ENCODE measurements at regions not wholly inside any gene's neighbourhood (a gene's known extent, or its start where the extent isn't known, plus 50 kb on each side); places are given as distances from the start of the nearest gene placed in this dataset.
A peak's percentile ranks its signal among the peaks of the same experiment; 100 is the strongest.
"Not testable (repeated sequence)": the region's sequence is repeated elsewhere in the genome, so short reads cannot be mapped to it uniquely, and the experiment has no call there.

- DNase-seq (no peak), ATAC-seq (no peak)
- no peaks in the 10 kb centered on the region for H3K4me1 ChIP-seq (ENCODE audit: control insufficient read depth, insufficient read depth, low read length)
- H3K27me3 ChIP-seq (ENCODE audit: control insufficient read depth, insufficient read depth), result no peaks in the 10 kb centered on the region
- intact Hi-C loops (cut with DNase I), result no loop called here
- no peak overlapping the region for H3K27ac ChIP-seq (ENCODE audit: low read length)
- 49% methylated on average over 3 of the region's 3 CpGs for WGBS
- H3K9me3 ChIP-seq (ENCODE audit: control insufficient read depth, low read length), result no peaks in the 10 kb centered on the region
- H3K4me3 ChIP-seq (ENCODE audit: low read length), result no peak overlapping the region
Measured at GRCh38 chr2:137886083-137886831, 78.0 kb upstream of the HNMT start.

- DNase-seq, result peak in 2 of 3 donors; percentile 20 to 55
Measured at GRCh38 chr2:137888845-137889244, 75.4 kb upstream of the HNMT start.

DNA sequence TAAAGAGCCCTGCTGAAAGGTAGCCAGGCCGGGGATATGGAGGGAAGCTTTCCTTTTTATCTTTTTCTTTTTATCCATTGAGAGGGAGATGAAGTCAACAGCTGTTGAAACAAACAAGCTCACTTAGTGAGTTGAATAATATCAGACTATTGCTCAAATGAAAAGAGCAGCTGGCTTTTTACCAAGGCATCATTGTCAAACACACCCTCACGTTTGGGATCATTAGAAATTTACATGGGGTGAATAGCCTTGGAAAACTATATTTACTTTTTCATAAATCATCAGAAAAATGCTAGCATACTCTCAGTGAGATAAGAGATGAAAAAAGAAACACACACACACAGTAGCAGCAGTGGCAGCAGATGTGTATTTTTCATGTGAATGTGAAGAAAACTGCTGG, 71.5 kb upstream of the HNMT start:
- no peaks in the 10 kb centered on the region for H3K4me1 ChIP-seq (ENCODE audit: control insufficient read depth, insufficient read depth, low read length)
- 48% methylated on average over 2 of the region's 2 CpGs for WGBS
- no peaks in the 10 kb centered on the region for H3K9me3 ChIP-seq (ENCODE audit: control insufficient read depth, low read length)
- H3K27me3 ChIP-seq (ENCODE audit: control insufficient read depth, insufficient read depth), result no peaks in the 10 kb centered on the region
- DNase-seq (no peak), ATAC-seq (no peak)
- no peak overlapping the region for H3K27ac ChIP-seq (ENCODE audit: low read length)
- H3K4me3 ChIP-seq (ENCODE audit: low read length), result no peak overlapping the region
- intact Hi-C loops (cut with DNase I), result no loop called here

More at GRCh38 chr2:137888845-137889244, 75.4 kb upstream of the HNMT start:
- WGBS, result 21% methylated on average over 8 of the region's 8 CpGs
- Histone ChIP-seq H3K27ac (ENCODE audit: low read length) (no peak overlapping the region), H3K4me3 (ENCODE audit: low read length) (no peak overlapping the region), H3K27me3 (ENCODE audit: control insufficient read depth, insufficient read depth) (no peaks in the 10 kb centered on the region), H3K4me1 (ENCODE audit: control insufficient read depth, insufficient read depth, low read length) (no peaks in the 10 kb centered on the region), H3K9me3 (ENCODE audit: control insufficient read depth, low read length) (no peaks in the 10 kb centered on the region)
- intact Hi-C loops (cut with DNase I), result no loop called here
- ATAC-seq, result no peak

- 86% methylated on average over 2 of the region's 2 CpGs for WGBS
- ATAC-seq (no peak), DNase-seq (no peak)
- Histone ChIP-seq H3K27ac (ENCODE audit: low read length) (no peak overlapping the region), H3K4me1 (ENCODE audit: control insufficient read depth, insufficient read depth, low read length) (no peaks in the 10 kb centered on the region), H3K9me3 (ENCODE audit: control insufficient read depth, low read length) (no peaks in the 10 kb centered on the region), H3K27me3 (ENCODE audit: control insufficient read depth, insufficient read depth) (no peaks in the 10 kb centered on the region), H3K4me3 (ENCODE audit: low read length) (no peak overlapping the region)
- intact Hi-C loops (cut with DNase I), result no loop called here
Measured at GRCh38 chr2:137893145-137893544, 71.1 kb upstream of the HNMT start.

- H3K27me3 ChIP-seq (ENCODE audit: control insufficient read depth, insufficient read depth), result no peaks in the 10 kb centered on the region
- H3K4me1 ChIP-seq (ENCODE audit: control insufficient read depth, insufficient read depth, low read length), result no peaks in the 10 kb centered on the region
- intact Hi-C loops (cut with DNase I), result no loop called here
- no peak overlapping the region for H3K4me3 ChIP-seq (ENCODE audit: low read length)
- no peak for ATAC-seq
- H3K9me3 ChIP-seq (ENCODE audit: control insufficient read depth, low read length), result no peaks in the 10 kb centered on the region
- WGBS, result 44% methylated on average over 2 of the region's 2 CpGs
- no peak overlapping the region for H3K27ac ChIP-seq (ENCODE audit: low read length)
- no peak for DNase-seq
Measured at GRCh38 chr2:137896467-137896866, 67.8 kb upstream of the HNMT start.

DNA sequence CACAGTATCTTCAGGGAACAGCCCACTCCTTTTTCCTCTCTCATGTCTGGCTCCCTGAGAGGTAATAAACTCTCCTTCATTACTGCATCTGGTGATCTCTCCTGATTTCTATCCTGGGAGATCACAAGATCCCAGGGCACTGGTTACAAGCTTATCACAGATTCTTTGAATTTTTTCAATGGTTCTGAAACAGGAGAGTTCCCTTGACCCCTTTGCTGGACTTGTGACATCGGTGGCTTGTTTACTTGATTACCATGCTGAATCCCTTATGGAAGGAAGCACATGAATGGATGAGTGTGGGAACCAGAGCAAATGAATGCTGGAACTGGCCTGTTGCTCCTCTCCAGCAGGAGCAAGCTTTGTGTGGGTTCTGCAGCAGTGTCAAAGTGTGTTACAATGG, 67.2 kb upstream of the HNMT start:
- WGBS, result 82% methylated on average over 1 of the region's 1 CpG
- H3K9me3 ChIP-seq (ENCODE audit: control insufficient read depth, low read length), result no peaks in the 10 kb centered on the region
- H3K27me3 ChIP-seq (ENCODE audit: control insufficient read depth, insufficient read depth), result no peaks in the 10 kb centered on the region
- no peak overlapping the region for H3K27ac ChIP-seq (ENCODE audit: low read length)
- ATAC-seq, result no peak
- no peak overlapping the region for H3K4me3 ChIP-seq (ENCODE audit: low read length)
- intact Hi-C loops (cut with DNase I), result no loop called here
- no peaks in the 10 kb centered on the region for H3K4me1 ChIP-seq (ENCODE audit: control insufficient read depth, insufficient read depth, low read length)
- no peak for DNase-seq

- intact Hi-C loops (cut with DNase I), result no loop called here
- Histone ChIP-seq H3K9me3 (ENCODE audit: control insufficient read depth, low read length) (no peaks in the 10 kb centered on the region), H3K27me3 (ENCODE audit: control insufficient read depth, insufficient read depth) (no peaks in the 10 kb centered on the region), H3K4me1 (ENCODE audit: control insufficient read depth, insufficient read depth, low read length) (no peaks in the 10 kb centered on the region), H3K27ac (ENCODE audit: low read length) (no peak overlapping the region), H3K4me3 (ENCODE audit: low read length) (no peak overlapping the region)
- 81% methylated on average over 4 of the region's 4 CpGs for WGBS
- no peak for DNase-seq
- no peak for ATAC-seq
Measured at GRCh38 chr2:137900421-137901141, 63.7 kb upstream of the HNMT start.

DNA sequence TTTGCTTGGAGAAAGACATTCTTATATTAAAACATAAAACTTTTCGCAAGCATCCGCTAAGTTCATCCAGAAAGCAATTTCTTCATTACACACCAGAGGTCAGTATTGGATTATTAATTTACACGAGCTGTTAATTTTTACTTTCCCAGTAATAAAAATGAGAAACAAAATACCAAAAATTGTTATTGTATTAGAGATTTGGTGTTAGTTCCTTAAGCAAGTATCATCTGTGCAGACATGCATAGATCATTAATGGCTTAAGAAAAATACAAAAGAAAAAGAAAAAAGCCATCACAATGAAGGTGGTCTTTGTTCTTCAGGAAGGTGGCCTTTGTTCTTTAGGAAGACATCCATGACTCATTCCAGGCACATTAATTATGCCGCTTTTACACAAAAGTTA, 53.6 kb upstream of the HNMT start:
- ATAC-seq (no peak), DNase-seq (no peak)
- H3K4me1 ChIP-seq (ENCODE audit: control insufficient read depth, insufficient read depth, low read length), result no peaks in the 10 kb centered on the region
- no peaks in the 10 kb centered on the region for H3K9me3 ChIP-seq (ENCODE audit: control insufficient read depth, low read length)
- 29% methylated on average over 4 of the region's 4 CpGs for WGBS
- intact Hi-C loops (cut with DNase I), result loop anchor here (5.0 to 10.0 kb wide), 3 partner anchors 874 to 917 kb away; partner anchors contain the start of gene NXPH2 (in 1 of the 4)
- no peaks in the 10 kb centered on the region for H3K27me3 ChIP-seq (ENCODE audit: control insufficient read depth, insufficient read depth)
- H3K4me3 ChIP-seq (ENCODE audit: low read length), result no peak overlapping the region
- no peak overlapping the region for H3K27ac ChIP-seq (ENCODE audit: low read length)

DNA sequence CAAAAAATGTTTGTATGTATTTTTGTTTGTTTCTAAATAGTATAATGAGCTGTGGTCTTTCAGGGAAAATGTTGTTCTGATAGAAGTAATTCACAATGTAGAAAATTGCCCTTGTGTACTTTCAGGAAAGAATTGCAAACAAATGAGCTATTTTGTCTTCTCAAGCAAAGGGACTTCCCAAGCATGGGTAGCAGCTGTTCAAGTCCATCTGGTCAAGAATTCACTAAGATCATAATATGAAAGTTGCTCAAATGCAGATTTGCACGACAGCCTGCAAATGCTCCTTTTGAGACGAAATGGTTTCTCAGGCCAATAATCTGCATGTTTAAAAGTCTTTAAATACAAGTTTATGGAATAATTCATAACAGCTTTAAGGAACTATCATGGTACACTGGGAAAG, 51.9 kb upstream of the HNMT start:
- Histone ChIP-seq H3K27me3 (ENCODE audit: control insufficient read depth, insufficient read depth) (no peaks in the 10 kb centered on the region), H3K27ac (ENCODE audit: low read length) (no peak overlapping the region), H3K4me3 (ENCODE audit: low read length) (no peak overlapping the region), H3K9me3 (ENCODE audit: control insufficient read depth, low read length) (no peaks in the 10 kb centered on the region), H3K4me1 (ENCODE audit: control insufficient read depth, insufficient read depth, low read length) (no peaks in the 10 kb centered on the region)
- WGBS, result 65% methylated on average over 2 of the region's 2 CpGs
- ATAC-seq, result no peak
- intact Hi-C loops (cut with DNase I), result loop anchor here (5.0 to 10.0 kb wide), 3 partner anchors 872 to 915 kb away; partner anchors contain the start of gene NXPH2 (in 1 of the 4)
- no peak for DNase-seq

DNA sequence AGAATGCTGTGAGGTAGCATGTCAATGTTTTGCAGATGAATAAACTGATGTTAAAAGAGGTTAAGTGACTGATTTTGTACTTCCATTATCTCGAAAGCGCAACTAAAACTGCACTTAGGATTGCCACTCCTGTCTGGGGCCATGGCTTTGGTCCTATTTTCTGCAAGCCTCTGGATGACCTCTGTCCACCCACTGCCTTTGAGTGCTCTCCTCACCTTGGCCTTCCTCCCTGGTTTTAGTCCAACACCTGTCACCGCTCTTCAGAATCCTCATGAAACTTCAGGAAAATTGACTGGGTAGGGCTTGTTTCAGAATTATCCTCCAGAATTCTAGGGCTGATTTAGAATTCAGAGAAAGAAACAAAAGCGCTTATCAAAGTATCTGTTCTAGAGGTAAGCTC, 51.1 kb upstream of the HNMT start:
- H3K27ac ChIP-seq (ENCODE audit: low read length), result no peak overlapping the region
- ATAC-seq (no peak), DNase-seq (no peak)
- no peaks in the 10 kb centered on the region for H3K9me3 ChIP-seq (ENCODE audit: control insufficient read depth, low read length)
- H3K4me3 ChIP-seq (ENCODE audit: low read length), result no peak overlapping the region
- intact Hi-C loops (cut with DNase I), result loop anchor here (5.0 to 10.0 kb wide), 3 partner anchors 872 to 914 kb away; partner anchors contain the start of gene NXPH2 (in 1 of the 4)
- no peaks in the 10 kb centered on the region for H3K4me1 ChIP-seq (ENCODE audit: control insufficient read depth, insufficient read depth, low read length)
- H3K27me3 ChIP-seq (ENCODE audit: control insufficient read depth, insufficient read depth), result no peaks in the 10 kb centered on the region
- WGBS, result 91% methylated on average over 4 of the region's 4 CpGs

- not testable (repeated sequence) for ATAC-seq; H3K27me3 ChIP-seq (ENCODE audit: control insufficient read depth, insufficient read depth); H3K4me1 ChIP-seq (ENCODE audit: control insufficient read depth, insufficient read depth, low read length); H3K9me3 ChIP-seq (ENCODE audit: control insufficient read depth, low read length); H3K27ac ChIP-seq (ENCODE audit: low read length); H3K4me3 ChIP-seq (ENCODE audit: low read length); DNase-seq
- intact Hi-C loops (cut with DNase I), result loop anchor here (5.0 to 10.0 kb wide), 3 partner anchors 871 to 914 kb away; partner anchors contain the start of gene NXPH2 (in 1 of the 4)
- 74% methylated on average over 2 of the region's 2 CpGs for WGBS
Measured at GRCh38 chr2:137913648-137914047, 50.6 kb upstream of the HNMT start.

Data from right cardiac atrium (tissue), 5 donors.